ENCODE measurements at regions not wholly inside any gene's neighbourhood (a gene's known extent, or its start where the extent isn't known, plus 50 kb on each side); places are given as distances from the start of the nearest gene placed in this dataset.

DNA sequence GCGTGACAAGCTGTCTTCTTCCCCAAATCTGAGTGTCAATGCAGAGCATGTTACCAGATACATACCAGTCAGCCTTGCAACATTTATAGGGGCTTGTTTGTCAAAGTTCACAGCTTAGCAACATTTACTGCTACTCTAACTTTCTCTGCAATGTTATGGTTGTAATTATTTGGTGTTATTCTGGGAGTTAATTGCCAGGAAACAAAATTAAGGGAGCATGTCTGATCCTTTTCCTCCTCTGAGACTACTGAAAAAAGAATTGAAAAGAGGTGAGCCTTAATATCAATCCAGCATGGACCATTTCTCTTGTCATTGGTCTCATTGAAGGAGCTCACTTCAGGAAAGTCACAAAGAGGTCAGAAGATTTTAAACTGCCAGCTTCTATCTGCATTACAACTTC, 465.6 kb upstream of the LINC00305 start:
- Mint-ChIP-seq H3K9me3 (peaks cover 51% of the 10 kb centered on the region), H3K4me1 (ENCODE audit: low read depth) (no peaks in the 10 kb centered on the region), H3K4me3 (no peak overlapping the region), H3K36me3 (ENCODE audit: low read depth) (peaks cover 2% of the 10 kb centered on the region; the same call in 1 of the 2 replicates), H3K27me3 (ENCODE audit: insufficient read depth) (no peaks in the 10 kb centered on the region), H3K27ac (no peak overlapping the region)
- TF ChIP-seq, protein P1, sequence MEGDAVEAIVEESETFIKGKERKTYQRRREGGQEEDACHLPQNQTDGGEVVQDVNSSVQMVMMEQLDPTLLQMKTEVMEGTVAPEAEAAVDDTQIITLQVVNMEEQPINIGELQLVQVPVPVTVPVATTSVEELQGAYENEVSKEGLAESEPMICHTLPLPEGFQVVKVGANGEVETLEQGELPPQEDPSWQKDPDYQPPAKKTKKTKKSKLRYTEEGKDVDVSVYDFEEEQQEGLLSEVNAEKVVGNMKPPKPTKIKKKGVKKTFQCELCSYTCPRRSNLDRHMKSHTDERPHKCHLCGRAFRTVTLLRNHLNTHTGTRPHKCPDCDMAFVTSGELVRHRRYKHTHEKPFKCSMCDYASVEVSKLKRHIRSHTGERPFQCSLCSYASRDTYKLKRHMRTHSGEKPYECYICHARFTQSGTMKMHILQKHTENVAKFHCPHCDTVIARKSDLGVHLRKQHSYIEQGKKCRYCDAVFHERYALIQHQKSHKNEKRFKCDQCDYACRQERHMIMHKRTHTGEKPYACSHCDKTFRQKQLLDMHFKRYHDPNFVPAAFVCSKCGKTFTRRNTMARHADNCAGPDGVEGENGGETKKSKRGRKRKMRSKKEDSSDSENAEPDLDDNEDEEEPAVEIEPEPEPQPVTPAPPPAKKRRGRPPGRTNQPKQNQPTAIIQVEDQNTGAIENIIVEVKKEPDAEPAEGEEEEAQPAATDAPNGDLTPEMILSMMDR (IDR thresholded peaks at IDR 0.05), result no peak
- DNase-seq, result no peak

DNA sequence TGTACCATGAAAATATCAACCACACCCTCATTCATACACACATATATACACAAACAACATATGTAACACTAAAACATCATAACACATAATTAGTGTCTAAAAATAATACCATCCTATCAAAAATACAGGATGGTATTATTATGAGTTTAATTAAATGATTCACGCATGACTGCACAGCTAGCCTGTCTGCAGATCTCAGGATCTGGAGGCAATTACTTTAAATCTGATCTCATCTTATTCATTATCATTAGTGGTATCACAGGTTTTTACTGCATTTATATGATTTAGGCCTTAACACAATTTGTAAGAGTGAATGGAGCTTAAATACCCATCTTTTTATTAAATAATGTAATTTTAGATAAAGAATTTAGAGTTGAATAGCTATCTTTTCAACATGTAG, 443.4 kb upstream of the LINC00305 start:
- TF ChIP-seq, protein P1 (IDR thresholded peaks at IDR 0.05), result no peak
- Mint-ChIP-seq H3K4me1 (ENCODE audit: low read depth) (no peaks in the 10 kb centered on the region), H3K9me3 (peaks cover 17% of the 10 kb centered on the region), H3K4me3 (no peak overlapping the region), H3K36me3 (ENCODE audit: low read depth) (no peaks in the 10 kb centered on the region), H3K27me3 (ENCODE audit: insufficient read depth) (no peaks in the 10 kb centered on the region; the same call in 1 of the 2 replicates), H3K27ac (no peak overlapping the region)
- no peak for DNase-seq

DNA sequence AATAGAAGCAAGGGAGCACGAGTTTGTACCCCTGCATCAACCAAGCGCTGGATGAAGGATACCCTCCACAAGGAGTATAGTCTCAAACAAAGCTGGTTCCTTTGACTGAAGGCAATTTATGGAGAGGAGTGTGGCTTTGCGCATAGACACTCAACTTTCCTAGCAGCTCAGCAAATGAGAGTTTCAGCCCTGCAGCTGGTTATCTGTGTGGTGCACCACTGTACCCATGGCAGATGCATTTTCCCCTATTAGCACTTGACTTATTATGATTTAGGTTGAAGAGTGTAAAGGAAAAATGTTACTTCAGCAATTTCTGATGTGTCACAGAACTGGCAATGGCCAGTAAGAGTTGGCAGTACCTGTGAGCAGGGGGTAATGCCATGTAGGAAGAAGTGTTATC, 440.1 kb upstream of the LINC00305 start:
- Mint-ChIP-seq H3K4me1 (ENCODE audit: low read depth) (no peaks in the 10 kb centered on the region), H3K27ac (no peak overlapping the region), H3K9me3 (peaks cover 20% of the 10 kb centered on the region), H3K36me3 (ENCODE audit: low read depth) (no peaks in the 10 kb centered on the region; the same call in 1 of the 2 replicates), H3K27me3 (ENCODE audit: insufficient read depth) (no peaks in the 10 kb centered on the region; the same call in 1 of the 2 replicates), H3K4me3 (no peak overlapping the region)
- no peak for DNase-seq
- TF ChIP-seq, protein P1 (IDR thresholded peaks at IDR 0.05), result no peak

DNA sequence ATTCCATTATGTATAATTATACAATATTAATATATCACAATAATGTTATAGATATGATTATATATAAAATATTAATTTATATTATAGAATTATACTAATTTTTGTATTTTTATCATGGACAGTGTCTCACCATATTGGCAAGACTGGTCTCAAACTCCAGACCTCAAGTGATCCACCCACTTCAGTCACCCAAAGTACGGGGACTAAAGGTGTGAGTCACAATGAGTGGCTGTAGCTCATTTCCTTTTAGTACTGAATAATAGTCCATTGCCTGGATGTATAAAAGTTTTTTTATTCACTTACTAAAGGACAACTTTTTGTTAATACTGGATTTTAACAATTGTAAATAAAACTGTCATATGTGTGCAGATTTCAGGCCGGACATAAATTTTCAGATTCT, 417.6 kb upstream of the LINC00305 start:
- Mint-ChIP-seq H3K9me3 (peaks cover 52% of the 10 kb centered on the region), H3K4me1 (ENCODE audit: low read depth) (no peaks in the 10 kb centered on the region), H3K27me3 (ENCODE audit: insufficient read depth) (no peaks in the 10 kb centered on the region), H3K27ac (no peak overlapping the region), H3K4me3 (no peak overlapping the region), H3K36me3 (ENCODE audit: low read depth) (no peaks in the 10 kb centered on the region)
- DNase-seq, result no peak
- TF ChIP-seq, protein P1 (IDR thresholded peaks at IDR 0.05), result no peak

DNA sequence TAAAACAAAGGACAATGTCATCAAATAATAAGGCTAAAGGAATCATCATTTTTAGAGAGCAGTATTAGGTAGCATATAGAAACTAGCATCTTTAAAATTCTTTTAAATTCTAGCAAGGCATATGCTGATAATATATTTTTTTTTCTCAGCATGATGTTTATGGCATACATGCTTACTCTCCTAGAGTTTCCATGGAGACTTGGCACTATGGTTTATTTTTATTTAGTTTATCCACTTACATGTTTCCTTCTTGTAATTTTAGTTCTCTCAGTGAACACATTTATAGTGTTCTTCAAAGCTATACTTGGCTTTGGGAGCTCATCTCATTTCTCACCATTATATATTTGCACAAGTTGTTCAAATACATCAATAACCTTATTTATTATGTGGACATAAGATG, 413.8 kb upstream of the LINC00305 start:
- Mint-ChIP-seq H3K9me3 (peaks cover 39% of the 10 kb centered on the region), H3K4me1 (ENCODE audit: low read depth) (no peaks in the 10 kb centered on the region), H3K27ac (no peak overlapping the region), H3K36me3 (ENCODE audit: low read depth) (no peaks in the 10 kb centered on the region), H3K4me3 (no peak overlapping the region), H3K27me3 (ENCODE audit: insufficient read depth) (no peaks in the 10 kb centered on the region)
- TF ChIP-seq, protein P1 (IDR thresholded peaks at IDR 0.05), result no peak
- no peak for DNase-seq

DNA sequence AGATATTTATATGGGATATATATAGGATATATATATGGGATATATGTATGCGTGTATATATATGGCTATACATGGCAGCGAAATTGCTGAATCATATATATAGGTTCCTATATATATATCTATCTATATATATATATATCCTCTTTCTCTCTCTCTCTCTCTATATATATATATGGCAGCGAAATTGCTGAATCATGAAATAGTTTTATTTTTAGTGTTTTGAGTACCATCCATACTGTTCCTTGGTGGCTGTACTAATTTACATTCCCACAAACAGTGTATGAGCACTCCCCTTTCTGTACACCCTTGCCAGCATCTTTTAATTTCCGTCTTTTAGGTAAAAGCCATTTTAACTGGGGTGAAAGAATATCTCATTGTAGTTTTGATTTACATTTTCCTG, 397.6 kb upstream of the LINC00305 start:
- H3K4me1 Mint-ChIP-seq (ENCODE audit: low read depth), result no peaks in the 10 kb centered on the region
- DNase-seq, result no peak
- H3K36me3 Mint-ChIP-seq (ENCODE audit: low read depth), result no peaks in the 10 kb centered on the region
- TF ChIP-seq, protein P1 (IDR thresholded peaks at IDR 0.05), result no peak
- H3K27me3 Mint-ChIP-seq (ENCODE audit: insufficient read depth), result no peaks in the 10 kb centered on the region
- H3K27ac Mint-ChIP-seq, result no peak overlapping the region
- no peak overlapping the region for H3K4me3 Mint-ChIP-seq
- peaks cover 42% of the 10 kb centered on the region for H3K9me3 Mint-ChIP-seq
